KMS-11 (cell line): ENCODE measurements at regions not wholly inside any gene's neighbourhood (a gene's known extent, or its start where the extent isn't known, plus 50 kb on each side); places are given as distances from the start of the nearest gene placed in this dataset.

Experiments used
- H2AFZ ChIP-seq: fragments of 200-600 bp; sonication (generic); 2 replicates; pipeline ENCODE4 v1.6.1; 2016; ENCODE audit warnings: antibody characterized with exemption, mixed run types, low read depth
- H3K27ac ChIP-seq: fragments of 200-600 bp; sonication (generic); 2 replicates; pipeline ENCODE4 v1.6.1; 2016; ENCODE audit warnings: mild to moderate bottlenecking, mixed run types
- H3K27me3 ChIP-seq: fragments of 200-600 bp; sonication (generic); 2 replicates; pipeline ENCODE4 v1.6.1; 2017; ENCODE audit warnings: mild to moderate bottlenecking, low read depth, mixed run types, moderate library complexity; ENCODE audit not compliant: insufficient read depth
- H3K36me3 ChIP-seq: fragments of 200-600 bp; sonication (generic); 2 replicates; pipeline ENCODE4 v1.6.1; 2017; ENCODE audit warnings: mild to moderate bottlenecking, mixed run types; ENCODE audit not compliant: insufficient read depth
- H3K4me1 ChIP-seq: fragments of 200-600 bp; sonication (generic); 2 replicates; pipeline ENCODE4 v1.6.1; 2016; ENCODE audit warnings: mild to moderate bottlenecking, low read depth, mixed run types; ENCODE audit not compliant: poor library complexity, severe bottlenecking
- H3K4me2 ChIP-seq: fragments of 200-600 bp; sonication (generic); 2 replicates; pipeline ENCODE4 v1.7.0; 2016; ENCODE audit warnings: mild to moderate bottlenecking, mixed run types
- H3K4me3 ChIP-seq: fragments of 200-600 bp; sonication (generic); IDR thresholded peaks from 2 replicates; pipeline ENCODE4 v1.6.1; 2017; ENCODE audit warnings: low read depth, low read length, mixed read lengths; ENCODE audit not compliant: insufficient read depth
- H3K79me2 ChIP-seq: fragments of 200-600 bp; sonication (generic); 2 replicates; pipeline ENCODE4 v1.6.1; 2016; ENCODE audit warnings: low read depth, mixed run types; ENCODE audit not compliant: insufficient read depth
- H3K9ac ChIP-seq: fragments of 200-600 bp; sonication (generic); 2 replicates; pipeline ENCODE4 v1.6.1; 2016; ENCODE audit warnings: mild to moderate bottlenecking, mixed run types
- H4K20me1 ChIP-seq: fragments of 200-600 bp; sonication (generic); 2 replicates; pipeline ENCODE4 v1.6.1; 2016; ENCODE audit warnings: mild to moderate bottlenecking, mixed run types; ENCODE audit not compliant: insufficient read depth
- TF ChIP-seq, protein P1 (sequence below): fragments of 200-600 bp; sonication (generic); conservative IDR thresholded peaks from 2 replicates; pipeline ENCODE4 v1.6.1; 2017; ENCODE audit warnings: low read depth, mild to moderate bottlenecking, antibody characterized with exemption, low read length, moderate library complexity, mixed read lengths

DNA sequence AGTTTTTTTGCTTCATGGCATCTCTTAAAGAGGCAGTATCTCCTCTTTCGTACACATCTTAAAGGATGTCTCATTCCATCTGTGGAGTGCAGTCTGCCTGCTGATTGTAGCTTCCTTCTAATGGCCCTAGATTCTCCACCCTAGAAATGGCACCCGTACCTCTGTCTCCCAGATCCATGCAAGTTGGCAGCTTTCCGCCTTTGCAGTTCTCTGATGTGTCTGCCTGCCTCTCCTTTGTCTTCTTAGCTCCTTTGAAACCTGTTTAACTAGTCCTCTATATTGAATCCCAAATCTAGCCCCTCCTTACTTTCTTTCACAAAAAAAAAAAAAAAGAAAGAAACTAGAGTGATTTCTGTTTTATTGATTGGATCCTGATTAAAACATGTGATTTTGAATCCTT lies 1025.0 kb downstream of the ZPLD1 start:
- Histone ChIP-seq H3K36me3 (no peaks in the 10 kb centered on the region), H3K9ac (no peak overlapping the region), H3K27me3 (no peaks in the 10 kb centered on the region), H3K27ac (no peak overlapping the region), H3K4me3 (no peak overlapping the region), H2AFZ (no peak overlapping the region), H3K4me2 (no peak overlapping the region), H3K4me1 (no peaks in the 10 kb centered on the region), H3K79me2 (no peaks in the 10 kb centered on the region), H4K20me1 (no peaks in the 10 kb centered on the region)
- TF ChIP-seq, protein P1, sequence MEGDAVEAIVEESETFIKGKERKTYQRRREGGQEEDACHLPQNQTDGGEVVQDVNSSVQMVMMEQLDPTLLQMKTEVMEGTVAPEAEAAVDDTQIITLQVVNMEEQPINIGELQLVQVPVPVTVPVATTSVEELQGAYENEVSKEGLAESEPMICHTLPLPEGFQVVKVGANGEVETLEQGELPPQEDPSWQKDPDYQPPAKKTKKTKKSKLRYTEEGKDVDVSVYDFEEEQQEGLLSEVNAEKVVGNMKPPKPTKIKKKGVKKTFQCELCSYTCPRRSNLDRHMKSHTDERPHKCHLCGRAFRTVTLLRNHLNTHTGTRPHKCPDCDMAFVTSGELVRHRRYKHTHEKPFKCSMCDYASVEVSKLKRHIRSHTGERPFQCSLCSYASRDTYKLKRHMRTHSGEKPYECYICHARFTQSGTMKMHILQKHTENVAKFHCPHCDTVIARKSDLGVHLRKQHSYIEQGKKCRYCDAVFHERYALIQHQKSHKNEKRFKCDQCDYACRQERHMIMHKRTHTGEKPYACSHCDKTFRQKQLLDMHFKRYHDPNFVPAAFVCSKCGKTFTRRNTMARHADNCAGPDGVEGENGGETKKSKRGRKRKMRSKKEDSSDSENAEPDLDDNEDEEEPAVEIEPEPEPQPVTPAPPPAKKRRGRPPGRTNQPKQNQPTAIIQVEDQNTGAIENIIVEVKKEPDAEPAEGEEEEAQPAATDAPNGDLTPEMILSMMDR, result no peak

DNA sequence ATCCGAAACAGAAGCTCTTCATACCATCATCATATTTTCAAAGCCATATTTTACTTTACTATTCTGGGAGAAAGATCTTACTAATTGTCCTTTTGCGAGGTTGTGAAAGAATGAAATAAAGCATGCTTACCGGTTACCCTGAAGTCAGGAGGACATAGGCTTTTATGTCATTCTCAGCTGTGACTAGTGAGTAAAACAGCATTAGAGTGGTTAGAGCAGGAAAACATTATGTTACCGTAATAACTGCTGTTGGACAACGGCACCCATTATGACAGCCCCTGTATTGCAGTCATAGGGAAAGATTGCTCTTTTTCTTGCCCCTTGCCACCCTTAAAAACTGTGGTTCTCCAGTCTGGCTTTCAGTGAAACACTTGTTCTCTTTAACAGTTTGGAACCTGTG lies 1035.7 kb downstream of the ZPLD1 start:
- Histone ChIP-seq H3K4me2 (no peak overlapping the region), H3K4me1 (no peaks in the 10 kb centered on the region), H3K4me3 (no peak overlapping the region), H3K27me3 (no peaks in the 10 kb centered on the region), H3K9ac (no peak overlapping the region), H3K79me2 (no peaks in the 10 kb centered on the region), H2AFZ (no peak overlapping the region), H3K27ac (no peak overlapping the region), H4K20me1 (no peaks in the 10 kb centered on the region), H3K36me3 (no peaks in the 10 kb centered on the region)
- TF ChIP-seq, protein P1, result no peak

DNA sequence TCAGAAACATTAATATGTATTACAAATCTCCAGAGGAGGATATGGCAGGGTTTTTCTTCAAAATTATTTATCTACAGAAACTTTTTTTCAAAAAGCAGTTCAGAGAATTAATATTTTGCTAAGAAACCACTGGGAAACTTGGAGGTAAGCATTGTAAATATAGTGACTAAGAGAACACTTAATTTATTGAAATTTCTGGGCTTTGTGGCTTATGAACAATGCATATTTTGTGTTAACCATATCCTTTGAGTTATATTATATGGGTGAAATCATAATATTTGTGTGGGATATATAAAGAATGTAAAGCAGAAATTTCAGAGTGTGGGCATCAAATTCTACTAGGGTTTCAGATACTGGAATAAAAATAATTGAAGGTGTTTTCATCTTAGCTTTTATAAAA lies 1059.2 kb downstream of the ZPLD1 start:
- Histone ChIP-seq H3K4me2 (no peak overlapping the region), H3K4me1 (no peaks in the 10 kb centered on the region), H4K20me1 (no peaks in the 10 kb centered on the region), H3K36me3 (no peaks in the 10 kb centered on the region), H3K79me2 (no peaks in the 10 kb centered on the region), H3K27me3 (no peaks in the 10 kb centered on the region), H3K9ac (no peak overlapping the region), H3K4me3 (no peak overlapping the region), H3K27ac (no peak overlapping the region), H2AFZ (no peak overlapping the region)
- TF ChIP-seq, protein P1, result no peak

DNA sequence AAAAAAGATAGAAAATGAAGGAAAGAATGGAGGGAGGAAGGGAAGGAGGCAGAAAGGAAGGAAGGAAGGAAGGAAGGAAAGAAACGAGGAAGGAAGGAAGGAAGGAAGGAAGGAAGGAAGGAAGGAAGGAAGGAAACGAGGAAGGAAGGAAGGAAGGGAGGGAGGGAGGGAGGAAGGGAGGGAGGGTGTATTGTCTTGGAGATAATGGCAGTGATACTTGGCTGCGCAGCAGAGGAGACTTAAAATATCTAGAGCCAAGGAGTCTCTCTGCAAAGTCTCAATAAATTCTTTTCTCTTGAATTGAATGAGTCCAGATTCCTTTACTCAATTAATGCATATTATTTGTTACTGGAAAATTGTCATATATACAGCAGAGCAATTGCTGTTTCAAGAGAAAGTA lies 1059.7 kb downstream of the ZPLD1 start:
- no peaks in the 10 kb centered on the region for H3K4me1 ChIP-seq
- H3K9ac ChIP-seq, result no peak overlapping the region
- no peaks in the 10 kb centered on the region for H3K36me3 ChIP-seq
- TF ChIP-seq, protein P1, result no peak
- no peaks in the 10 kb centered on the region for H4K20me1 ChIP-seq
- no peak overlapping the region for H3K27ac ChIP-seq
- H2AFZ ChIP-seq, result no peak overlapping the region
- H3K4me2 ChIP-seq, result no peak overlapping the region
- no peaks in the 10 kb centered on the region for H3K27me3 ChIP-seq
- no peaks in the 10 kb centered on the region for H3K79me2 ChIP-seq
- no peak overlapping the region for H3K4me3 ChIP-seq

DNA sequence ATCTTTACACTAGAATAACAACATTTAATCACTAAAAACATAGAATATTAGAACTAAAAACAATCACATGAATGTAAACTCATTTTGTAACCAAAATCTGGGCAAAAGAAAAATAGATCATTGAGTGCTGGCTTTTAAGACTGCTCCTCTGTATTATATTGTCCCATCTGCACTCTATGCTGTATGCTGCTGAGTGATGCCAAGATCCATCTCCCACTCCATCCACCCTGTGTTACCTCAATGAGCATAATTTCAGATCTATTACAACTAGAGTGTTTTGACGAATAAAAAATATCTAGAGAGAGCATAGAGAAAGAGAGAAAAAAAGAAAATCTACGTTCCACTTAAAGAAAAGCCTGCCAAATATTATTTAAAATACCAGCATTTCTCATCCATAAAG lies 1060.4 kb downstream of the ZPLD1 start:
- Histone ChIP-seq H3K4me3 (no peak overlapping the region), H3K27me3 (no peaks in the 10 kb centered on the region), H3K27ac (no peak overlapping the region), H3K36me3 (no peaks in the 10 kb centered on the region), H3K4me2 (no peak overlapping the region), H3K9ac (no peak overlapping the region), H3K79me2 (no peaks in the 10 kb centered on the region), H4K20me1 (no peaks in the 10 kb centered on the region), H2AFZ (no peak overlapping the region), H3K4me1 (no peaks in the 10 kb centered on the region)
- TF ChIP-seq, protein P1, result no peak
